Erythroblast (primary cell): ENCODE measurements at regions not wholly inside any gene's neighbourhood (a gene's known extent, or its start where the extent isn't known, plus 50 kb on each side); places are given as distances from the start of the nearest gene placed in this dataset.

Experiments
- GATA1 ChIP-seq: IDR thresholded peaks from 2 replicates; pipeline ENCODE4 v1.6.1; 2011; ENCODE audit warnings: low read depth, mild to moderate bottlenecking, control low read depth, low read length, moderate library complexity
- POLR2A ChIP-seq: IDR thresholded peaks from 2 replicates; pipeline ENCODE4 v1.6.1; 2011; ENCODE audit warnings: mild to moderate bottlenecking, low read length

- no peak for TF ChIP-seq GATA1
- no peak for TF ChIP-seq POLR2A
These were observed 108.7 kb upstream of the NFIA start for GRCh38 chr1:60973668-60974067.
